DMS 273 (cell line): ENCODE measurements at regions not wholly inside any gene's neighbourhood (a gene's known extent, or its start where the extent isn't known, plus 50 kb on each side); places are given as distances from the start of the nearest gene placed in this dataset.

ENCODE experiments used
- DNase-seq: peaks from one replicate; lab custom pipeline; 2025; ENCODE audit not compliant: unreplicated experiment; lab: John Stamatoyannopoulos, UW

GRCh38 chr6:6781172-6781872 is 192.8 kb downstream of the LY86 start:
- peak; percentile 80 for DNase-seq

GRCh38 chr6:6781873-6782227 is 193.3 kb downstream of the LY86 start:
- DNase-seq: no peak

GRCh38 chr6:6783721-6784120 is 195.2 kb downstream of the LY86 start:
- no peak for DNase-seq

- no peak for DNase-seq
Measured at GRCh38 chr6:6784514-6785162, 196.1 kb downstream of the LY86 start.

- no peak for DNase-seq
Measured at GRCh38 chr6:6785163-6785521, 196.6 kb downstream of the LY86 start.

GRCh38 chr6:6788394-6789032 is 200.0 kb downstream of the LY86 start:
- peak; percentile 76 for DNase-seq

GRCh38 chr6:6790393-6790792 is 201.9 kb downstream of the LY86 start:
- no peak for DNase-seq

GRCh38 chr6:6790891-6791290 is 202.4 kb downstream of the LY86 start:
- no peak for DNase-seq

GRCh38 chr6:6793388-6794250 is 205.1 kb downstream of the LY86 start:
- no peak for DNase-seq

- DNase-seq: no peak
Measured at GRCh38 chr6:6795393-6795792, 206.9 kb downstream of the LY86 start.

GRCh38 chr6:6796818-6797217 is 208.3 kb downstream of the LY86 start:
- DNase-seq: no peak

GRCh38 chr6:6798448-6798860 is 209.9 kb downstream of the LY86 start:
- no peak for DNase-seq

GRCh38 chr6:6801005-6801335 is 212.4 kb downstream of the LY86 start:
- DNase-seq: no peak

GRCh38 chr6:6801635-6802218 is 213.2 kb downstream of the LY86 start:
- no peak for DNase-seq

GRCh38 chr6:6803180-6803977 is 214.9 kb downstream of the LY86 start:
- no peak for DNase-seq

- DNase-seq: no peak
Measured at GRCh38 chr6:6804843-6805615, 216.5 kb downstream of the LY86 start.

GRCh38 chr6:6806844-6807518 is 218.5 kb downstream of the LY86 start:
- DNase-seq: no peak

GRCh38 chr6:6808343-6808742 is 219.8 kb downstream of the LY86 start:
- DNase-seq: no peak

GRCh38 chr6:6808915-6809314 is 220.4 kb downstream of the LY86 start:
- no peak for DNase-seq
